ENCODE measurements at regions not wholly inside any gene's neighbourhood (a gene's known extent, or its start where the extent isn't known, plus 50 kb on each side); places are given as distances from the start of the nearest gene placed in this dataset.

DNA sequence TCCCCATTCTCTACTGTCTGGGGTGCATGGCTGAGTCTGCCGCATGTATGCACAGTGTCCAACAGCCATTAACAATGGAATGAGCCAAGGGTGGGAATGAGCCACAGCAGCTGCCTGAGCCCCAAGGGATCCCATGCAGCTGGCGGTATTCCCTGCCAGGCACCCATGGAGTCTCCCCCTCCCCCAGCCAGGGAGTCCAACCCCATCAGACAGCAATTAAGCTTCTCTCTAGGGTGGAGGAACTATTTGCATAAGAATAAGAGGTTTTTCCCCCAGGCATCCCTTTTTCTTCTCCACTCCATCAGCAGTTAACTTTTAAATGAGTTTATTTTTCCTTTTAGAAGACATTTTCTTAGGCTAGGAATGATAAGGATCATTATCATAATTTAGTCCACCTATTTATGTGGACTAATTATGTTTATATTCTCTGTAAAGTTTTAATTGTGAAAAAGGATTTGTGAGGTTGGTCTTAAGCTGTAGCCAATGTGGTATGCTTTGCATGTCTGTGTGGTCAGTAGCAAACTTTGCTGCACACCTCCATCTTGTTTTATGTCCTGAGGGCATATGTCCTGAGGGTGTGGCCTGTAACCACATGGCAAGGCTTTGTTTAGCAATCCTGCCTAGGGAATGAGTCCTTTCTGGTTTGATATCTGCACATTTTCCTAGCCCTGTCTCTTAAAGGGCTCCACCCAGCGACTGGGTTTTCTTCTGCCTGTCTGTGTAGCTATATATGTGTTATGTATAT lies 158.9 kb upstream of the OLIG3 start:
- H3K9me3 ChIP-seq (ENCODE audit: control insufficient read depth in 1 of 2, low read length in 2 of 2), result peaks cover 20 to 28% of the 10 kb centered on the region in 2 donors

DNA sequence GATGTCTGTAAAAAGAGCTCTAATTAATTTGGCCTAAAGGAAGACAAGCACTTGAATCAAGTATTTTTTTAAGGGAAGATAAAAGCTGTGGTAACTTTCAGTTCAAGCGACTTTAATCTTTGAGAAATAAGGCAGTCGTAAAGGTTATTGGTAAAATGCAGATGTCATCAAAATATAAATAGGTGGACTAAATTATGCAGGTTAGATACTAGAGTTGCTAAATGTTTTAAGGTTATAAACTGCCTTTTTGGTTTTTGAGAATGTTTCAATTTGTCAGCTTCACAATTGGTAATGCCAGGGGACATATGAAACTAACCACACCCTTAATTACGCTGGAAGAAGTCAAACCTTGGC lies 159.5 kb upstream of the OLIG3 start:
- Histone ChIP-seq H3K27me3 (ENCODE audit: control insufficient read depth in 1 of 2, insufficient read depth in 2 of 2, low read length in 2 of 2) (no peaks in the 10 kb centered on the region), H3K4me1 (ENCODE audit: control insufficient read depth in 1 of 2, insufficient read depth in 2 of 2, low read length in 2 of 2) (peaks cover 20 to 32% of the 10 kb centered on the region in 2 donors), H3K4me3 (ENCODE audit: low read depth in 1 of 2, low read length in 2 of 2) (no peak overlapping the region), H3K9ac (ENCODE audit: low read depth in 1 of 2, low read length in 2 of 2) (no peak overlapping the region), H3K27ac (ENCODE audit: low read depth, low read length) (no peak overlapping the region), H3K9me3 (ENCODE audit: control insufficient read depth in 1 of 2, low read length in 2 of 2) (peaks cover 20 to 28% of the 10 kb centered on the region in 2 donors), H3K36me3 (ENCODE audit: control insufficient read depth in 1 of 2, insufficient read depth in 2 of 2, low read length in 2 of 2) (no peaks in the 10 kb centered on the region)

More for the DNA sequence above, 158.9 kb upstream of the OLIG3 start:
- no peak overlapping the region for H3K9ac ChIP-seq (ENCODE audit: low read depth in 1 of 2, low read length in 2 of 2)
- H3K27ac ChIP-seq (ENCODE audit: low read depth, low read length), result no peak overlapping the region
- H3K4me1 ChIP-seq (ENCODE audit: control insufficient read depth in 1 of 2, insufficient read depth in 2 of 2, low read length in 2 of 2), result peaks cover 25 to 33% of the 10 kb centered on the region in 2 donors
- no peak overlapping the region for H3K4me3 ChIP-seq (ENCODE audit: low read depth in 1 of 2, low read length in 2 of 2)
- no peaks in the 10 kb centered on the region for H3K36me3 ChIP-seq (ENCODE audit: control insufficient read depth in 1 of 2, insufficient read depth in 2 of 2, low read length in 2 of 2)
- no peaks in the 10 kb centered on the region for H3K27me3 ChIP-seq (ENCODE audit: control insufficient read depth in 1 of 2, insufficient read depth in 2 of 2, low read length in 2 of 2)

DNA sequence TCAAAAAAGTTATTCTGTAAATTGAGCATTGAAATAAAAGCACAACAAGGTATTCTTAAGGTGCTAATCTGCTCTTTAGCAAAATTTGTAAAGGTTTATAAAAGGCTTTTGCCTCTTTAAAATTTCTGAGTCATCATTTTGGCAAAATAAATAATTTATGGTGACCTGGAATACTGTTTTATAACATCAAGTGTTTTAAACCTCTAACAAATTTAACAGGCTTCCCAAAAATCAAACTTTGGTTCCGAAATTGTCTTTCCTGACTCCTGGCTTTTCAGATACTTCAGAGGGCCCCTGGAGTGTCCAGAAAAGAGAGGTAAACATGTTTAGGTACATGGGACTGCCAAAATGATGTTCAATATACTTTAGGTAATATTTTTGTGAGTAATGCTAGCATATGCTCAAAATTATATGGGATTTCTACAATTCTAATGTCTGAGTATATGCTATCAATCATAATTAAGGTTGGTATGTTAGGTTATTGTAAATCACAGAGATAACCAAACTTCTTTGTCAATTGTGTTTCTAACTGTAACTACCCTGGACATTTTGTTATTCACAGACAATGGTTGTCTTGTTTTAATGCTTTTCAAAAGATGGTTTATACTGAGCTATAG lies 160.3 kb upstream of the OLIG3 start:
- Histone ChIP-seq H3K9me3 (ENCODE audit: control insufficient read depth in 1 of 2, low read length in 2 of 2) (peaks cover 20 to 28% of the 10 kb centered on the region in 2 donors), H3K27me3 (ENCODE audit: control insufficient read depth in 1 of 2, insufficient read depth in 2 of 2, low read length in 2 of 2) (no peaks in the 10 kb centered on the region), H3K9ac (ENCODE audit: low read depth in 1 of 2, low read length in 2 of 2) (no peak overlapping the region), H3K4me1 (ENCODE audit: control insufficient read depth in 1 of 2, insufficient read depth in 2 of 2, low read length in 2 of 2) (peaks cover 17 to 36% of the 10 kb centered on the region in 2 donors), H3K36me3 (ENCODE audit: control insufficient read depth in 1 of 2, insufficient read depth in 2 of 2, low read length in 2 of 2) (no peaks in the 10 kb centered on the region), H3K4me3 (ENCODE audit: low read depth in 1 of 2, low read length in 2 of 2) (no peak overlapping the region), H3K27ac (ENCODE audit: low read depth, low read length) (no peak overlapping the region)

DNA sequence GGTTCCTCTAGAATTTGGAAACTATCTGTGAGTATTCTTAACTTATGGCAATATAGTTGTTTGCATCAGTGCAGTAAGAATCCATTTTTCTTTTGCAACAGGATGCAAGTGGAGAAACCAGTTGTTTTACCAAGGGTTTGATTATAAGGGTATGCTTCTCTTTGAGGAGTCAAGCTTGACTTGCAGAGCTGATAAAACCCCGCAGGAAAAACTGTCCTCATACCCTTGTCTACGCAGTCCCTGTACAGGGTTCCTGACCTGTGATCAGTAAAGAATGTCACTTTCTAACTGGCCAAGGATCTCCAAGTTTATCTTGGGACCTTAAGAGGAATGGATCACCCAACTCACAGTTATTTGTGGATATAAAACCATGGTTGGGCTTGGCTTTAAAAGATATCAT lies 161.1 kb upstream of the OLIG3 start:
- H3K27ac ChIP-seq (ENCODE audit: low read depth, low read length), result no peak overlapping the region
- no peak overlapping the region for H3K9ac ChIP-seq (ENCODE audit: low read depth in 1 of 2, low read length in 2 of 2)

DNA sequence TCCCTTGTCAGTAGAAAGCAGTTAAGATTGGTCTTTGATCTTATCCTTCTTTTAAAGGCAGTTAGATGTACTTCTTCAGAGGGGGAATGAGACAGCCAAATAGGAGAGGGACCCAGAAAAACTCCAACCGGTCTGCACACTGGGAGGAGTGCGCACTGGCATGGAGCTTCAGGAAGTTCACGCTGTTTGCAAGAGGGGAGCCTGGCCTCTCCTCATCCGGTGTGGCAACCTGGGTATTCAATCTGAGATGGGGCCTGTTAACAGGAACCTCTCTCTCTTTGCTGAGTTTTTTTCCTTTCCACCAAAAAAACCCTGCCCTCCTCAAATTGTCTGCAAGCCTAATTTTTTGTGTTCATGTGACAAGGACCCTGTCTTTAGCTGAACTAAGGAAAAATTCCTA lies 162.5 kb upstream of the OLIG3 start:
- Histone ChIP-seq H3K27ac (ENCODE audit: low read depth, low read length) (no peak overlapping the region), H3K9me3 (ENCODE audit: control insufficient read depth in 1 of 2, low read length in 2 of 2) (peaks cover 20 to 28% of the 10 kb centered on the region in 2 donors), H3K9ac (ENCODE audit: low read depth in 1 of 2, low read length in 2 of 2) (no peak overlapping the region), H3K27me3 (ENCODE audit: control insufficient read depth in 1 of 2, insufficient read depth in 2 of 2, low read length in 2 of 2) (no peaks in the 10 kb centered on the region), H3K4me3 (ENCODE audit: low read depth in 1 of 2, low read length in 2 of 2) (no peak overlapping the region), H3K4me1 (ENCODE audit: control insufficient read depth in 1 of 2, insufficient read depth in 2 of 2, low read length in 2 of 2) (peaks cover 9 to 24% of the 10 kb centered on the region in 2 donors), H3K36me3 (ENCODE audit: control insufficient read depth in 1 of 2, insufficient read depth in 2 of 2, low read length in 2 of 2) (no peaks in the 10 kb centered on the region)

More for the DNA sequence above, 161.1 kb upstream of the OLIG3 start:
- Histone ChIP-seq H3K36me3 (ENCODE audit: control insufficient read depth in 1 of 2, insufficient read depth in 2 of 2, low read length in 2 of 2) (no peaks in the 10 kb centered on the region), H3K9me3 (ENCODE audit: control insufficient read depth in 1 of 2, low read length in 2 of 2) (peaks cover 20 to 28% of the 10 kb centered on the region in 2 donors), H3K4me1 (ENCODE audit: control insufficient read depth in 1 of 2, insufficient read depth in 2 of 2, low read length in 2 of 2) (peaks cover 20 to 38% of the 10 kb centered on the region in 2 donors), H3K27me3 (ENCODE audit: control insufficient read depth in 1 of 2, insufficient read depth in 2 of 2, low read length in 2 of 2) (no peaks in the 10 kb centered on the region), H3K4me3 (ENCODE audit: low read depth in 1 of 2, low read length in 2 of 2) (no peak overlapping the region)

DNA sequence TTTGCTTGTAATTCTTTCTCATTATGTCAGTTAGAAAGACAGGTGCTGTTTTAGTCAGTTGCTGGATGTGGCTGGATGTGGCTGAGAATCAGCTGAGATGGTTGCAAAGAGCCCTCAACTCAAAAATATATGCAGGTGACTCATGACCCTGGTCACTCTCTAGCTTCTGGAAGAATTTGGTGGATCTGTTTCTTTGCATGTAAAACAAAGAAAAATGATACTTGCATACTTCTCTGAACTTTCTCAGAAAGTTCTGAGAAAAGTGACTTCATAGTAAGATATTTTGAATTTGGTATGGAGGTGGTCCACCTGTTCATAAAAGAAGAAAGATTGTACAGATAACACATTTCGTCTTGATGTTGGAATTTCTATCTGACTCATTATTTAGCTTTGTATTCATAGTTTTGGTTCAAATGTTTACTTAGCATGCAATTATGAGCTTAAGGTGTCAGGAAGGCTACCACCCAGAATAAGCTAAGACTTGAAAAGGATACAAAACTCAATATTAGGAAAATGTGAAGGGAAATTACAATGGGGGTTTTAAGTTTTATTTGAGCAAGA lies 163.2 kb upstream of the OLIG3 start:
- peaks cover 6 to 17% of the 10 kb centered on the region in 2 donors for H3K4me1 ChIP-seq (ENCODE audit: control insufficient read depth in 1 of 2, insufficient read depth in 2 of 2, low read length in 2 of 2)
- H3K27me3 ChIP-seq (ENCODE audit: control insufficient read depth in 1 of 2, insufficient read depth in 2 of 2, low read length in 2 of 2), result no peaks in the 10 kb centered on the region
- H3K9ac ChIP-seq (ENCODE audit: low read depth in 1 of 2, low read length in 2 of 2), result no peak overlapping the region
- H3K9me3 ChIP-seq (ENCODE audit: control insufficient read depth in 1 of 2, low read length in 2 of 2), result peaks cover 20 to 28% of the 10 kb centered on the region in 2 donors
- H3K27ac ChIP-seq (ENCODE audit: low read depth, low read length), result no peak overlapping the region
- no peaks in the 10 kb centered on the region for H3K36me3 ChIP-seq (ENCODE audit: control insufficient read depth in 1 of 2, insufficient read depth in 2 of 2, low read length in 2 of 2)
- H3K4me3 ChIP-seq (ENCODE audit: low read depth in 1 of 2, low read length in 2 of 2), result no peak overlapping the region

DNA sequence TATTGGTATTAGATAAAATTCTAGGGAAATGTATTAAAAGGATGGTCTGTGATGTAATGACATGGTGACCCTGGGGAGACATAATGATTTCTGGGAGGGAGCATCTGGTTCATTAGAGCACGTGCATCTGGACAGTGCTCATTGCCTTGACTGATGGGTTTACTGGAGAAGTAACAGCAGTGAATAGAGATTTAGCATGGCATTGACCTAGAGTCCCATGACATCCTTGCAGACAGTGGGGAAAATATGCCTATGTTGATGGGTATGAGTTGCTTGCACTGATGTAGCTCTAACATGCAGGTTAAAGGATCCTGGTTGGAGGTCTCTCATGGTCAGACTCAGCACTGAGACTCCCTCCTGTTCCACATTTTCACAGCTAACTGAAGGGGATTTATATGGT lies 164.1 kb upstream of the OLIG3 start:
- no peaks in the 10 kb centered on the region for H3K27me3 ChIP-seq (ENCODE audit: control insufficient read depth in 1 of 2, insufficient read depth in 2 of 2, low read length in 2 of 2)
- no peak overlapping the region for H3K9ac ChIP-seq (ENCODE audit: low read depth in 1 of 2, low read length in 2 of 2)
- H3K9me3 ChIP-seq (ENCODE audit: control insufficient read depth in 1 of 2, low read length in 2 of 2), result peaks cover 14 to 20% of the 10 kb centered on the region in 2 donors
- H3K4me3 ChIP-seq (ENCODE audit: low read depth in 1 of 2, low read length in 2 of 2), result no peak overlapping the region
- no peaks in the 10 kb centered on the region for H3K36me3 ChIP-seq (ENCODE audit: control insufficient read depth in 1 of 2, insufficient read depth in 2 of 2, low read length in 2 of 2)
- H3K27ac ChIP-seq (ENCODE audit: low read depth, low read length), result no peak overlapping the region
- H3K4me1 ChIP-seq (ENCODE audit: control insufficient read depth in 1 of 2, insufficient read depth in 2 of 2, low read length in 2 of 2), result peaks cover 6 to 17% of the 10 kb centered on the region in 2 donors

DNA sequence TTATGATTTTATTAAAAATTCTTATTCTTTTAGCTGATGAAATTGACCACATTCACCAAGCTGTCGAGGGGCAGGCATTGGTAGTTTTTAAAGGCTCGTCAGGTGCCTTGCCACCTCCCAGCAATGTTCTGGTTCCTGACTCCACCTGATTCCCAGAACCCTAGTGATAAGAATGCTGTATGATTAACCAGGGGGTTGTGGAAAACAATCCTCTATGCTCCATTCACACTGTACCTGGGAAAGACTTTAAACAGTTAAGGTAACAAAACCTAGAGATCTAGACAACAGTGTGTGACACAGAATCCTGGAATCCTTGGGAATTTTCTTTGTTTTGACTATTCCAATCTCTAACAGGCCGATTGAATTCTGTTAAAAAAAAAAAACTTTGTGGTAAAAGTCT lies 165.7 kb upstream of the OLIG3 start:
- H3K9ac ChIP-seq (ENCODE audit: low read depth in 1 of 2, low read length in 2 of 2), result no peak overlapping the region
- H3K4me1 ChIP-seq (ENCODE audit: control insufficient read depth in 1 of 2, insufficient read depth in 2 of 2, low read length in 2 of 2), result peaks cover 6 to 17% of the 10 kb centered on the region in 2 donors

DNA sequence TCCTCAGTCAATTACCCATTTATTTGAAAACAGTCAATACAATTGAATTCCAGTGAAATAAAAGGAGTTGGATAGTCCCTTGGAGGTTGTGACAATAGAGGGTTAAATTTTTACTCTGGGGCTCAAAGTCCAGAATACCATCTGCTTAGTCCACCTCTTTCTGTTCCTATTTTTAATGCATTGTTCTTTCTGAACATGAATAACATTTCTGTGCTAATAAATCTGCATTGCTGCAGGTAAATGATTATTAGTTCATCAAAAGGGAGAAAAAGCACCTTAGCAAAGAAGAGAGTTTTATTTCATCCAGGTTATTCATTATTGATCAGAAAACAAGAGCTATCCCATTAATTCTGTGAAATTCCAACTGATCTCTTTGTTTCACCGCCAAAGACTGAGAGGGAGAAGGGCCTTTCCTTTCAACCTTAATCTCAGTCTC lies 166.1 kb upstream of the OLIG3 start:
- H3K9ac ChIP-seq (ENCODE audit: low read depth in 1 of 2, low read length in 2 of 2), result no peak overlapping the region
- H3K27me3 ChIP-seq (ENCODE audit: control insufficient read depth in 1 of 2, insufficient read depth in 2 of 2, low read length in 2 of 2), result no peaks in the 10 kb centered on the region

More for the DNA sequence above, 165.7 kb upstream of the OLIG3 start:
- H3K4me3 ChIP-seq (ENCODE audit: low read depth in 1 of 2, low read length in 2 of 2), result no peak overlapping the region
- peaks cover 6 to 9% of the 10 kb centered on the region in 2 donors for H3K9me3 ChIP-seq (ENCODE audit: control insufficient read depth in 1 of 2, low read length in 2 of 2)
- H3K36me3 ChIP-seq (ENCODE audit: control insufficient read depth in 1 of 2, insufficient read depth in 2 of 2, low read length in 2 of 2), result no peaks in the 10 kb centered on the region
- no peaks in the 10 kb centered on the region for H3K27me3 ChIP-seq (ENCODE audit: control insufficient read depth in 1 of 2, insufficient read depth in 2 of 2, low read length in 2 of 2)
- H3K27ac ChIP-seq (ENCODE audit: low read depth, low read length), result no peak overlapping the region

DNA sequence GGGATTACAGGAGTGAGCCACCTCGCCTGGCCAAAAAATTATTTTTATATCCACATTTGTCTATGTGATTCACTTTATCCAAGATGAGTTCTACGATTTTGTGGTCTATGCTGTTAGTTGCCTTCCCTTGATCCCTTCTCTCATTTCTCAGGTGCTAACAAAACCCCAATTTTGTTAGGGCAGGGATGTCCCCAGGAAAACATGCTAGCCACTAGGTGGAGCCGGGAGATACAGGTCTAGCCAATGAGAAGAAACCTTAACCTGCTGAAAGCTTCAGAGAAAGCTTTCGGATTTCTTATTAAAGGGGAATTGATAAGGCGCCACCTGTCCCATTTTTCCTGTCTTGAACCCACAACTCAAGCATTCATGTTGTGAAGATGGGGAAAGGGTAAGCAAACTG lies 167.4 kb upstream of the OLIG3 start:
- Histone ChIP-seq H3K4me3 (ENCODE audit: low read depth in 1 of 2, low read length in 2 of 2) (no peak overlapping the region), H3K9ac (ENCODE audit: low read depth in 1 of 2, low read length in 2 of 2) (no peak overlapping the region), H3K4me1 (ENCODE audit: control insufficient read depth in 1 of 2, insufficient read depth in 2 of 2, low read length in 2 of 2) (peaks cover 6 to 17% of the 10 kb centered on the region in 2 donors)

More for the DNA sequence above, 166.1 kb upstream of the OLIG3 start:
- Histone ChIP-seq H3K9me3 (ENCODE audit: control insufficient read depth in 1 of 2, low read length in 2 of 2) (peaks cover 6 to 9% of the 10 kb centered on the region in 2 donors), H3K27ac (ENCODE audit: low read depth, low read length) (no peak overlapping the region), H3K4me1 (ENCODE audit: control insufficient read depth in 1 of 2, insufficient read depth in 2 of 2, low read length in 2 of 2) (peaks cover 6 to 17% of the 10 kb centered on the region in 2 donors), H3K4me3 (ENCODE audit: low read depth in 1 of 2, low read length in 2 of 2) (no peak overlapping the region), H3K36me3 (ENCODE audit: control insufficient read depth in 1 of 2, insufficient read depth in 2 of 2, low read length in 2 of 2) (no peaks in the 10 kb centered on the region)

More for the DNA sequence above, 167.4 kb upstream of the OLIG3 start:
- Histone ChIP-seq H3K27ac (ENCODE audit: low read depth, low read length) (no peak overlapping the region), H3K36me3 (ENCODE audit: control insufficient read depth in 1 of 2, insufficient read depth in 2 of 2, low read length in 2 of 2) (no peaks in the 10 kb centered on the region), H3K9me3 (ENCODE audit: control insufficient read depth in 1 of 2, low read length in 2 of 2) (no peaks in the 10 kb centered on the region), H3K27me3 (ENCODE audit: control insufficient read depth in 1 of 2, insufficient read depth in 2 of 2, low read length in 2 of 2) (no peaks in the 10 kb centered on the region)
